Prostate gland (tissue), 2 donors: ENCODE measurements at regions not wholly inside any gene's neighbourhood (a gene's known extent, or its start where the extent isn't known, plus 50 kb on each side); places are given as distances from the start of the nearest gene placed in this dataset.

Experiments
- CTCF ChIP-seq, 4 experiments: fragments of 200-600 bp in 2 of 4; fragments of 450-650 bp in 2 of 4; sonication (generic) in 2 of 4; IDR thresholded peaks; 1 replicate in 3 of 4; 2 replicates in 1 of 4; pipeline ENCODE4 v1.5.1; 2016 to 2019; ENCODE audit warnings: antibody characterized with exemption in 4 of 4, mild to moderate bottlenecking in 2 of 4, moderate library complexity in 2 of 4
- POLR2A ChIP-seq: fragments of 450-650 bp; IDR thresholded peaks from one replicate; pipeline ENCODE4 v1.6.1; 2016; ENCODE audit warnings: antibody characterized with exemption, mild to moderate bottlenecking

GRCh38 chr12:103105971-103106597 lies 148.6 kb downstream of the ASCL1 start:
- TF ChIP-seq CTCF (IDR thresholded peaks at IDR 0.05) (no peak), POLR2A (no peak)
